Adrenal gland (tissue), 5 donors: ENCODE measurements at regions not wholly inside any gene's neighbourhood (a gene's known extent, or its start where the extent isn't known, plus 50 kb on each side); places are given as distances from the start of the nearest gene placed in this dataset.

ENCODE experiments used
- POLR2A ChIP-seq, 2 donors: fragments of 450-650 bp; IDR thresholded peaks; one replicate each; pipeline ENCODE4 v1.6.1; 2017; ENCODE audit warnings: antibody characterized with exemption in 2 of 2, mild to moderate bottlenecking in 2 of 2, moderate library complexity in 1 of 2
- TF ChIP-seq, protein P1 (sequence below), 6 experiments: fragments of 450-650 bp in 4 of 6; fragments of 200-600 bp in 2 of 6; sonication (generic) in 1 of 6; IDR thresholded peaks; 1 replicate in 5 of 6; 2 replicates in 1 of 6; pipeline versions ENCODE4 v1.5.1 to v1.8.0; 2016 to 2021; ENCODE audit warnings: antibody characterized with exemption in 6 of 6, mild to moderate bottlenecking in 2 of 6, moderate library complexity in 1 of 6
- donor health status: DM: no; HTN: no; CAD: no.

DNA sequence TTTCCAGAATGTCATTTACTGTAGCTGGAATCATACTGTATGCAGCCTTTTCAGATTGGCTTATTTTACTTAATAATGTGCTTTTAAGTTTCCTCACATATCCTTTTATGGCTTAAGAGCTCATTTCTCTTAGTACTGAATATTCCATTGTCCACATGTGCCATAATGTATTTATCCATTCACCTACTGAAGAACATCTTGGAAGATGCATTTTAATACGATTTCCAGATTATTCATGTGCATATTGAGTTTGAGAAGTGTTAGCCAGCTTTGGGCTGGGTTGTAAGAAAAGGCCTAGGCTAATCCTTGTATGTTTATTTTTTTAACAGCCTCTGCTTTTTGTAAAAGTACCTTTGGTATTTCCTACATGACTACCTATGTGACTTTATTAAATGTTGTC lies 109.3 kb upstream of the MDFIC start:
- no peak for TF ChIP-seq POLR2A (IDR thresholded peaks at IDR 0.05)
- TF ChIP-seq, protein P1, sequence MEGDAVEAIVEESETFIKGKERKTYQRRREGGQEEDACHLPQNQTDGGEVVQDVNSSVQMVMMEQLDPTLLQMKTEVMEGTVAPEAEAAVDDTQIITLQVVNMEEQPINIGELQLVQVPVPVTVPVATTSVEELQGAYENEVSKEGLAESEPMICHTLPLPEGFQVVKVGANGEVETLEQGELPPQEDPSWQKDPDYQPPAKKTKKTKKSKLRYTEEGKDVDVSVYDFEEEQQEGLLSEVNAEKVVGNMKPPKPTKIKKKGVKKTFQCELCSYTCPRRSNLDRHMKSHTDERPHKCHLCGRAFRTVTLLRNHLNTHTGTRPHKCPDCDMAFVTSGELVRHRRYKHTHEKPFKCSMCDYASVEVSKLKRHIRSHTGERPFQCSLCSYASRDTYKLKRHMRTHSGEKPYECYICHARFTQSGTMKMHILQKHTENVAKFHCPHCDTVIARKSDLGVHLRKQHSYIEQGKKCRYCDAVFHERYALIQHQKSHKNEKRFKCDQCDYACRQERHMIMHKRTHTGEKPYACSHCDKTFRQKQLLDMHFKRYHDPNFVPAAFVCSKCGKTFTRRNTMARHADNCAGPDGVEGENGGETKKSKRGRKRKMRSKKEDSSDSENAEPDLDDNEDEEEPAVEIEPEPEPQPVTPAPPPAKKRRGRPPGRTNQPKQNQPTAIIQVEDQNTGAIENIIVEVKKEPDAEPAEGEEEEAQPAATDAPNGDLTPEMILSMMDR (IDR thresholded peaks at IDR 0.05): no peak
